HG02571 (cell line): ENCODE measurements at regions not wholly inside any gene's neighbourhood (a gene's known extent, or its start where the extent isn't known, plus 50 kb on each side); places are given as distances from the start of the nearest gene placed in this dataset.

Source experiments
- ATAC-seq: cut with Tn5 transposase; IDR thresholded peaks from one replicate; pipeline ENCODE4 v1.9.1; 2021; ENCODE audit warnings: mild to moderate bottlenecking, moderate library complexity; ENCODE audit not compliant: unreplicated experiment

DNA sequence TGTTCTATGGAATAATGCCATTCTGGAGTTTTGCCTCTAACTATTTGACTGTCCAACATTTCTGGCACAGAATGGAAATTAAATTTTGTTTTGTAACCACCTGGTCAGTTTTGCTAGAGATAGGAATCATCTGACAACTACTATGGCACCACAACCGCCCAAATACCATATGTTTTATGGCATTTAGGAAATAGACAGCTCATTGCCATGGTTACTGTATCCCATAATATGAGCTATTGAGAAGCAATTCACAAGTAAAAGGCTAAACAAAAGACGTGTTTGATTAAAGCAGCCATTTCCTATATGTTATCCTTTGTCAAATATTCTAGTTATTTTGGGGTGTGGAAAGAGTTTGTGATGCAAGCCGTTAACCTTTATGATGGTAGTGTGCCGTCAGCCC, 1105.3 kb upstream of the LCORL start:
- ATAC-seq, result no peak

DNA sequence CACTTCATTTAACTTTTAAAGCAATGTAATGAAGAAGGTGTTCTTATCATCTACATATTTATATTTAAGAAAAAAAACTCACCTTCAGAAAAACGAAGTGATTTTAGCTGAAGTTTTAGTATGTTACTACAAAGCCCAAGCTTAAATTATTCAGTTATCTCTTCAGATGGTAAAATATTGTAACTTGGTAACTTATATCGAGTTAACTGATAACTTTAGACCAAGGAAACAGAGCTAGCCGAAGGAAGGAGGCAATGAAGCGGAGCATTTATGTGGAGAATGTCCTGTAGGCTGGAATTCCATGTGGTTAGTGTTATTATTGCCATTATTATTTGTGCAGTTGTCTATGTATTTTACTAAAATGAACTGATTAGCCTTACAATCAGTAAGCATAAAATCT, 1102.1 kb upstream of the LCORL start:
- no peak for ATAC-seq

DNA sequence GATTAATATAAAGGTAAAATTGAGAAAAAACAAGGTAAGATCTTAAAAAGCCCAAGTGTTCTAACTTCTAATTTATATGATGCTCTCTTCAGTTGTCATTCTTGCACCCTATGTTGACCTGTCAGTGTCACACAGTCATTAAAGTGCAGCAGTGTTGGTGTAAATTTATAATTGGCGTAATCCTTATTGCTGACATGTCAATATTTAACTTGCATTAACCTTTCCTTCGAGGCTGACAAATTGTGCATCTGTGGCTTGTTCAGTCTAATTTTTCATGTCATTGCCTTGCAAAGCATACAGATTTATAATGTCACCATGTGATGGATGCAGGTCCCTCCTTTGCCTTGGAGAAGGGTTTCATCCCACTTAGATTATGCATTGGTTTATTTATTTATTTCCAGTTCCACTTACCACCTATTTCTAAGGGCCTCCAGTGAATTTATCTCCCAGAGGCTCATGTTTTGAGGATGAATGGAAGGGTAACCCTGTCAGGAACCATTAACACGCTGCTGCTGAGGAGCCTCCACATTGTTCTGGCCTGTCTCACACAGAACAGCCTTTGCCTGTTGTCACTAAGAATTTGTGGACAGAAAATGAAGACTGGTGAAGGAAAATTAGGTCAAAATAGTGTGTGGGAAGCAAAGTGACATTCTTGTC, 1098.5 kb upstream of the LCORL start:
- ATAC-seq, result no peak

DNA sequence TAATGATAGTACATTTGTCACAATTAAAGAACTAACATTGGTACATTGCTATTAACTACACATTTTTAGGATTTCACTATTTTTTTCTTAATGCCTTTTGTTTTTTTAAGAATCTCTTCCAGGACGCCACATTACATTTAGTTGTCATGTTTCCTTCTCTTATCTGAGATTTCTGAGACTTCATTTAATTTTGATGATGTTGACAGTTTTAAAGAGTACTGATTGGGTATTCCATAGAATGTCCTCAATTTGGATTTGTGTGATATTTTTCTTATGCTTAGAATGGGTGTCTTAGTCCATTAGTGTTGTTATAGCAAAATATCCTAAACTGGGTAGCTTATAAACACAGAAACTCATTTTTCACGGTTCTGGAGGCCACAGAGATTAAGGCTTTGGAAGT, 1095.5 kb upstream of the LCORL start:
- ATAC-seq, result no peak

DNA sequence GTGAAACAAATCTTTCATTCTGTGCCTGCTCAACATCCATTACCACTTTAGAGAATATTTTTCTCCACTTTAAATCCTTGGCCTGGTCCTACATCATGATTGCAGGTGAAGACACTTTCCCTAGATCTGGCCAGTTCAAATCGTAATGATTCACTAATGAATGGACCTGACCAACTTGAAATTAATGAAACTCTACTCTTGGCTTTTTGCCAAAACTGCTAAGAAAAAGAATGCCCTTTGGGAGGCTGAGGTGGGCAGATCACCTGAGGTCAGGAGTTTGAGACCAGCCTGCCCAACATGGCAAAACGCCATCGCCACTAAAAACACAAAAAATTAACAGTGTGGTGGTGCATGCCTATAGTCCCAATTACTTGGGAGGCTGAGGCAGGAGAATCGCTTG, 1082.6 kb upstream of the LCORL start:
- no peak for ATAC-seq

DNA sequence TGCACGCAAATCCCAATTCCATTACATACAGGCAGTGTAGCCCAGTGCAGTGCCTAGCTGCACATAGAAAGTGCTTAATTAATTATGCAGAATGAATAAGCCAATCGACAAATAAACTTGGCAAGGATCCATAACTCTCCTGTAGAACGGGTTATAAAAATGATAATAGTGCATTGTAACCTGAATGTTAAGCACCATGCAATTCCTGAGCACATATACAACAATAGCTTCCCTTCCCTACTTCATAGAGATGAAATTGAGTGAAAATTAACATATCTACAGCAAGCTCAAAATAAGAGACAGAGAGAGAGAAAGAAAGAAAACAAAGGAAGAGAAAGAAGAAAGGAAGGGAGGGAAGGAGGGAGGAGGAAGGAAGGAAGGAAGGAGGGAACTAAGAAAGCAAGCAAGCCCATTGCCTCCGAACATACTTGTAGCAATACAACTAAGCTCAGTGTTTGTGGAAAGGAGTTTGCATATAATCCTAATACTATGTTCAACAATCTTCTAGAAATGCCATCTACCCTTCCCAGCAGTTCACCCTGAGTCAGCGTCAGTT, 1074.0 kb upstream of the LCORL start:
- ATAC-seq, result no peak

DNA sequence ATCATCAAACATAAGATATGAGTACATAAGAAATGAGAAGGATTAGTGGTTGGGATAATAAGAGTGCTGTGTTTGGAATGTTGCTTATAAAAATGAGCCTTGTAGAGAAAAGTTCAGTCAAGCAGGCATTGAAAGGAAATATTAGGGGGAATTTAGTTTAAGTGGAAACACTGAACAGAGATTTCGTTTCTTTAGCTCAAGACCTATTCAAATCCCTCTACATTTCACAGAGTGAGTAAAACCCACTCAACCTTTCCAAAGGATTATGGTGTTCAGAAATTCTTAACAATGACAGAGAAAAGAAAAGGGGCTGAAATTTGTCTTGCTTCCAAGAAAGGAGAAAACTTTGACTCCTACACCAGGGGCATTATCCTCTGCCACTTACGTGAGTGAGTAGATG, 1072.4 kb upstream of the LCORL start:
- ATAC-seq, result no peak

DNA sequence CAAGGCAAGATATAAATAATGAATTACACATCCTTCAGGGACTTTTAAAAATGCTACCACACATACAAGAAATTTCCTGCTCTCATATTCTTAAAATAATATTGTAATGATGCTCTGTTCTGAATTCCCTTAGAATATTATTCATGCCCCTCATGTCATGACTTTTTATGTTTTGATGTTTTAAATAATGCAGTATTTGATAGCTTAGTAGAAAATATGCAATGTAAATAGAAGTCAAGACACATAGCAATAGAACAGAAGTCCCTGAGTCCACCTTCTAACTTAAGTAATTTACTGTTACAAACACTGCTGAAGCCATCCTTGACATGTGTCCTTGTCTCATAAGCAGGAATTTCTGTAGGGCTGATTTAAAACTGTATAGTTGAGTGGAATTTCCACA, 1071.2 kb upstream of the LCORL start:
- no peak for ATAC-seq

DNA sequence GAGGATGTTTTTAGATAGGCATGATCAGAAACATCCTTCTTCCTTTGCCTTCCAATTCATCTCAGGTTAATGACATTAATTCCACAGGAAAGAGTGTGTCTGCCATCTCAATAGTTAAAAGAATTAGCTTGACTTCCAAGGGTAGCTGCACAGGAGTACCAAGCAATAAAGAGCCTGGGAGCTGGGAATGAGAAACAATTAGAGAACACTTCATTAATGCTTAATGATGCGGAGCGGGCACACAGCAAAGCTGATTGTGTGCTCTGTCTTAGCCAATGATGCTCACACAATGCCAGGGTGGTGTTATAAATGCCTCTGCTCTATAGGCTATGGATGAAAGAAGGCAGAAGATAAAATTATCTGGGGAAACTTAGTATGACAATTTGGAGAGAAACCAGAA, 1052.5 kb upstream of the LCORL start:
- ATAC-seq, result no peak

DNA sequence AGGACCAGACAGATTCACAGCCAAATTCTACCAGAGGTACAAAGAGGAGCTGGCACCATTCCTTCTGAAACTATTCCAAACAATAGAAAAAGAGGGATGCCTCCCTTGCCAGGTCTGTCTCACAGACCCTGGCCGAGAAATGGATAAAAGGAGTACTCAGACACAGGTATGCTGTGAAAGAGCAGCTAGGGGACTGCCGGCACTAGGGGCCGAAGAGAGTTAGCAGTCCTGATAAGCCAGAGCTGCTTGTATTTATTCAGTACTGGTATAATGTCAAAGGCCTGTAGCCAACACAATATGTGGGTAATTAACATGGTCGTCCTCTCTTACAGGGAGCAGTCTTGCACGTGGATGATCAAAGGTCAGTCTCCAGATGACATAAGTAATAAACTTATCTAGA, 1042.1 kb upstream of the LCORL start:
- no peak for ATAC-seq

DNA sequence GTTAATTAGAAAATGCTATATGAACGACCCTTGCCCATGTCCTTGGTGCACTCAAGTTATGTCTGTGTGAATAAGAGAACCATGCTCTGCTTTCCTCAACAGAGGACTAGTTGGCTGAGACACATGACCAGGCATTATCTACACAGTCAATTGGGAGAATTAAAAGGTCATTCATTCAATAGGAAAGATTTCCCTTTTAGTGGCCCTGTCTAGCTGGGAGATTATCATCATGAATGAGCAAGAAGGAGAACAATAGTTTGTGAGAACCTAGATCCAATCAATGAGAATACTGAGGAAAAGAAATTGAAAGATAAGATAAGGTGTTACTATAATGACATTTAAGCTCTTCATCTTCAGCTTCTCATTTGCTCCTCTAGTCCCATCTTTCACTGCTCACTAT, 1033.4 kb upstream of the LCORL start:
- no peak for ATAC-seq

DNA sequence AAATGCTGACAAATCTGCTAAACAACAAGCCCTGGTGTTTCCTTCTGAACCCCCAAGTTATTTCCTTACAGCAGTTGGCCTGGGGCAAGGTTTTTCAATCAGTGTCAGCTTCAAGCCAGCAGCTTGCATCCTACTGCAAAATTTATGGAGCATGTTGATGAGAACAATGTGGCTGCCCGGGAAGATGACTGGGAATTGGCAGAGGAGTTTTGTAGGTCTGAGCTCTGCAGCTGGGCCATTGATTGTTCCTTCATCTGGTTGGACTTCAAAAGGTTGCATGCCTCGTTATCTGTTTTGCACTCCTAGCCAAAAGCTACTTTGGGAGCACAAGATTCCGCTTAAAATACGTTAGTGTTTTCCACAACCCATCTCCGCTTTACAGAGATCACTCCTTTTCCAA, 1030.3 kb upstream of the LCORL start:
- no peak for ATAC-seq

DNA sequence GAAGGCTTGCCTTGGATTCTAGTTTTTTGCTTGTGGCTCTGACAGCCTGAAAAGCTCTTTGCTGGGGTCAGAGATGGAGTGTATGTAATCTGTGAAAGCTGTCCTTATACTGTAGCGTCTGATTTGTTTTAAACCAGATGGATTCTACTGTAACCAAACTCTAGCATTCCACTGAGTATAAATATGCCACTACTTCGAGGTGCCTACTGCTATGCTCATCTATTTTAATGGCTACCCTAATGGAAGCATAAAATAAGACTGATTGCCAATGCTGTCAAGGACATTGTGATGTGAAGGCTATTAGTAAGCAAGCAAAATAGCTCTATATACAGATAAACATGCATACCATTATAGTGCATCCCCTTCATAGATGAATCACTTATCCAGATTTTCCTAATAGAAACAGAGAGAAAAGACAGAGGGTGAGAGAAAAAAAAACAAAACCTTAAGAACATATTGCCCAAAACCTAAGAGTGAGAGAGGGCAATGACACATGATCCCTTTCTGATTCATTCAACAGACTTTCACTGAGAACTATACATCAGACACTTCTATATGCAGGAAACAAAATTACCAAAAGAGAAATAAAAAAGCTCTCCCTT, 1025.8 kb upstream of the LCORL start:
- no peak for ATAC-seq

DNA sequence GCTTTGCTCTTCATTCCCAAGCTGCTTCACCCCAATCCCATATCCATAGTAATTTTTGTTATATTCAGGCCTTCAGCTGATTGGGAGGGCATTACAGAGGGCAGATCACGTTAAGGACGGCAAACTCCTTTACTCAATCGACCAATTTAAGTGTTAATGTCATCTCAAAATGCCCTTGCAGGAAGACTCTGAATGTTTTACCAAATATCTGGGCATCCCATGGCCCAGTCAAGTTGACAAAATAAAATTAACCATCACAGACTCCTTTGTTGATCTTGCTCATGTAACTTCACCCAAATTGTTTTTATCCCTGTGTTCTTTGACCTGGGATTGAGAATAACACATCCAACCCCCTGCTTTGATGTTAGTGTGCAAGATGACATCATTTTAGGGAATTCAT, 1018.3 kb upstream of the LCORL start:
- ATAC-seq, result no peak

DNA sequence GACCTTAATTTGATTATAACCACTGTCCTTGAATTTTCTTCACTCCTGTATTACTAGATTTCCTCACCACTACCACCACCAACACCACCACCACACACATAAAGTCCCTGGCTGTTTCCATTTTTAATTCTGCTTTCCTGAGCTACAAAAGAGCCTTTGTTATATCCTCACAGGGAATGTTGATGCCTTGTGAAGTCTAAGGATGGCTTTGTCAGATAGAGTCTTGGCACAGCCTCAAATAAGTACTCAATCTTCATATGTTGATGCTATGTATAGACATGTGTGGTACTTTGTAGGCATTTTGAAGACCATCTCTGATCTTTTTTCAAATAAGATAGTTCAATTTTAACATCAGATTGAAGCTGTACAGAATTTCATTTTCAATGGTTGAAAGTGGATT, 1016.7 kb upstream of the LCORL start:
- no peak for ATAC-seq

DNA sequence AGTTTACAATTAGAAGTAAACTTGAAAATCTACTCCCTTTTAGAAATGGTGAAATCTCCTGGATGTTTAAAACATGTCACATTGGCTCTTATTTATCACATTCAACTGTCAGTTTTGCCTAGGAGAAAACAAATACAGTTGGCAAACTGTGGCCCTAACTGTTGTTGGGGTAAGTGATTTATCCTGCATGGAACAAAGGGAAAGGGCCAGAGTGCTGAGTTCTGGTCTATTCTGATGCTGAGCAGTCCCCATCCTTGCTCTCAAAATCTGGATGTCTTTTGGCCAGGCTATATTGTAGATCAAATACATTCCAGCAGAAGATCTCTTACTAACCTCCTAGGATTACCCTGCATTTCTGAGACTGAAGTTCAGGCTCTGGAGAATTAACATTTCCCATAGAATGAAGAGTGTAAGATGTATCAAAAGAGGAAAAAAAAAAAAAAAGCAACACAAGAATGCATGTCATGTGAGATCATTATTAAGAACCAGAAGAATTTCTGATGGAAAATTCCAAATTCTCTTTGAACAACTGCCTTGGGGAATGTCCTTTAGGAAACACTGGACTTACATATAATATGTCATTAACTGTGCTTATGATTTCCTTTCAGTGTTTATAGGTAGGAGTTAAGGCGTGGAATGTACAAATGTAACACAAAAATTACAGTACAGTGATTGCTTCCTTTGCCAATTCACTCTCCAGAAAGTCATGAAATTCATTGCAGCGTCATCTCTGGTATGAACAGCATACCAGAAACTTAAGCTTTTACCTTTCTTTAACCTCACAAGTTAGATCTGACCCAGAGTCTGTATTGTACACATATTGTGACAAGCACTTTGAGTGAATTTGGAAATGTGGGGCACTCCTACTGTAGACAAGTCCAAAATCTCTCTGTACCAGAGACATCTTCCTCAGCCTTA, 1012.5 kb upstream of the LCORL start:
- no peak for ATAC-seq

DNA sequence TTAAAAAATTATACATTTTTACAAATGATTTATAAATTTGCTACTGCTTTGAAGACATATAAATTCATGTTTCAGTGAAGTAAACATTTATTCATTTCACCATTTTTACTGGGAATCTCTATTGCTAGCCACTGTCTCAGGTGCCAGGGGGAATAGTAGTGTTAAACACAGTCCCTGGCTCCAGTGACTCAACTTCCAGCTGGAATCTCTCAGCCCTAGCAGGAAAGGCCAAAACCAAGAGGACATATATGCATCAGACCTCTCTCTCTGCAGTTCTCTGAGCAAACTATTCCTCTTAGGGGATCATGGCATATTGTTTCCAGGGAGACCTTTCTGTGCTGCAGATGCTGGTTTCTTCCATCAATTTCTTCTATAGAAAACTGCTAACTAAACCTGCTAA, 1009.0 kb upstream of the LCORL start:
- no peak for ATAC-seq

DNA sequence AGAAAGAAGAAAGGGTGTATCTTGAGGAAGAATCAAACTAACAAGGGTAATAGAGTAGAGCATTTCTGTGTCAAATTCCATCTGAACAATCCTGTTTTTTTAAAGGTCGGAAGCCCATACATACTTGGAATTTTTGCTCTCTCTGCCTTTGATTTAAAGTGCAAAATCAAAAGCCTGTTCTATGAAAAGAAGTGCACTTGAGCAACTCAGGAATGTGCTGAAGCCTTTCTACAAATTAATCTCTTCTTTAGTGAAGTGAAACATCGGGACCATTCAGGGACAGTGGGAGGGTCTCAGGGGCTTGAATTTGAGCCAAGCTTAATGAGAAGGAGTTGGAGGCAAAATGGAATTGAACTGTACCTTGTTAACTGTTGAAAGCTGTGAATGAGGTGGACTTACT, 1008.5 kb upstream of the LCORL start:
- no peak for ATAC-seq

DNA sequence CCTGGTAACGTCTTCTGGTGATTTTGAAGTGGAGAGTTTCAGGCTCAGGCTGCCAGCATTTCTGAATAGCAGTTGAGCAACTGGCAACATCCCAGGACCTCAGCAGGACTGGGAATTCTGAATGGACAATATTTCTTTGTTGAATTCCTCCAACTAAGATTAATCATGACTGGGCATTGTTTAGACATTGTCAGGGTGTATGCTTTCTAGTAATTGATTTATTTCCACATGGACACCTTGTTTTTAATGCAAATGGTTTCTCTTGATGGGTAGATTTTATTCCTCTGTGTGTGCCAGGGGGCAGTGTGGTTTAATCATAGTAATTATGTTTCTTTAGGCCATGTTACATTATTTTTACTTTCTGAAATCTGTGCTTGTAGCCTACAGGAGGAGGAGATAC, 1004.7 kb upstream of the LCORL start:
- no peak for ATAC-seq

DNA sequence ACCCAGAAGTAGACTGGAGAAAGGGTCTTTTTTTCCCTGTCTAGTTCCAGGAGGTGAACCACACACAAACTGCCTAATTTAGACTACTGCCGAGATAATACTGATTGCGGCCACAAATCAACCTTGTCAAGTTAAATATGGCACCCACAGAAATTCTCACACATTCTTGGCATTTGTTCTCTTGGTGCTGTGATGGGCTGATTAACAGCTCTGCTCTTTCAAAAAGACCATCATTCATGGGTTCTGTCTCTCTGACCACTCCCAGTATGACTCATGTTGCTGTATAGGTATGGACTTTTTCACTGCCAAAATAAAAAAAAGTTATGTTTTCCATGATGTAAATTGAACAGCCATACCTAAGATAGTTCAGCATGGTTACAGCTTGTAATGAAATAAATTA, 1003.5 kb upstream of the LCORL start:
- ATAC-seq, result no peak

DNA sequence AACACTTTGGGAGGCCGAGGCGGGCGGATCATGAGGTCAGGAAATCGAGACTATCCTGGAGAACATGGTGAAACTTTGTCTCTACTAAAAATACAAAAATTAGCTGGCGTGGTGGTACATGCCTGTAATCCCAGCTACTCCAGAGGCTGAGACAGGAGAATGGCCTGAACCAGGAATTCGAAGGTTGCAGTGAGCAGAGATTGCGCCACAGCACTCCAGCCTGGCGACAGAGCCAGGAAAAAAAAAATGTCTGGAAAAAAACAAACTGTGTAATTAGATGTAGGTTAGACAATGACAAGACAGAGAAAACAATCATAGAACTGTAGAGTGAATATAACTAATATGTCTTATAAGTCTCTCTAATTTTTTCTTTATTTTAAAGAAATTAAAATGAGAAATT, 1002.5 kb upstream of the LCORL start:
- no peak for ATAC-seq

DNA sequence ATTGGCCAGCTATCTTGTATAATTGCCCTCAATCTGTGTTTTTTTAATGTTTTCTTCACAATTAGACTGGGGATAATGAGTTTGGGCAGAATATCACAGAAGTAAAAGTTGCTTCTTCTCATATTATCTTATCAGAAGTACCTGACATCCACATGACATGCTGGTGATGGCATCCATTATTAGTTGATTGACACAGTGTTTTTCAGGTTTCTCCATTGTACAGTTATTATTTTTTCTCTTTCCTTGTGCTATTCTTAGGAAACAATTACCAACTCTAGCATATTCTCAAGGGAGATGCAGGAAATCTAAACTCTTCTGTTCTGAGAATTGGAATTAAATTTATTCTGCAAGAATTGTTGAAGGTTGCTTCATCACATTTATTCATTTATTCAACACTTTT, 1000.1 kb upstream of the LCORL start:
- no peak for ATAC-seq
